HEK293 (cell line): ENCODE measurements at regions not wholly inside any gene's neighbourhood (a gene's known extent, or its start where the extent isn't known, plus 50 kb on each side); places are given as distances from the start of the nearest gene placed in this dataset.

Source experiments
- CTCF ChIP-seq: fragments of 450-650 bp; formaldehyde crosslinking; IDR thresholded peaks from 2 replicates; pipeline ENCODE4 v1.5.1; 2016; ENCODE audit warnings: missing biosample characterization, missing genetic modification characterization
- REPIN1 ChIP-seq: fragments of 450-650 bp; formaldehyde crosslinking; IDR thresholded peaks from 2 replicates; pipeline ENCODE4 v1.5.1; 2017; ENCODE audit warnings: missing biosample characterization, missing genetic modification characterization, low read depth
- YY1 ChIP-seq: fragments of 450-650 bp; formaldehyde crosslinking; IDR thresholded peaks from 2 replicates; pipeline ENCODE4 v1.5.1; 2018; ENCODE audit warnings: missing biosample characterization, missing genetic modification characterization
- ZNF138 ChIP-seq: fragments of 450-650 bp; formaldehyde crosslinking; IDR thresholded peaks from 2 replicates; pipeline ENCODE4 v1.5.1; 2016; ENCODE audit warnings: missing biosample characterization, missing genetic modification characterization, borderline replicate concordance
- ZNF433 ChIP-seq: fragments of 450-650 bp; formaldehyde crosslinking; IDR thresholded peaks from 2 replicates; pipeline ENCODE4 v1.5.1; 2016; ENCODE audit warnings: missing biosample characterization, missing genetic modification characterization, low read depth
- ZNF561 ChIP-seq: fragments of 450-650 bp; IDR thresholded peaks from 2 replicates; pipeline ENCODE4 v1.5.1; 2018; ENCODE audit warnings: missing biosample characterization, missing genetic modification characterization, borderline replicate concordance
- ZNF639 ChIP-seq: fragments of 450-650 bp; formaldehyde crosslinking; IDR thresholded peaks from 2 replicates; pipeline ENCODE4 v1.5.1; 2016; ENCODE audit warnings: missing biosample characterization, missing genetic modification characterization
- ZNF654 ChIP-seq: fragments of 450-650 bp; formaldehyde crosslinking; IDR thresholded peaks from 2 replicates; pipeline ENCODE4 v1.5.1; 2016; ENCODE audit warnings: low read depth, missing biosample characterization, missing genetic modification characterization
- ZNF701 ChIP-seq: fragments of 450-650 bp; formaldehyde crosslinking; IDR thresholded peaks from 2 replicates; pipeline ENCODE4 v1.5.1; 2016; ENCODE audit warnings: missing biosample characterization, missing genetic modification characterization
- ZNF76 ChIP-seq: fragments of 450-650 bp; formaldehyde crosslinking; IDR thresholded peaks from 2 replicates; pipeline ENCODE4; 2016; ENCODE audit warnings: low read depth, missing biosample characterization, missing genetic modification characterization, borderline replicate concordance
- ZNF777 ChIP-seq: fragments of 450-650 bp; formaldehyde crosslinking; IDR thresholded peaks from 2 replicates; pipeline ENCODE4 v1.5.1; 2017; ENCODE audit warnings: missing biosample characterization, missing genetic modification characterization, borderline replicate concordance
- TF ChIP-seq, protein P1 (sequence below): fragments of 450-650 bp; formaldehyde crosslinking; IDR thresholded peaks from 2 replicates; pipeline ENCODE4 v1.5.1; 2016; ENCODE audit warnings: missing biosample characterization, missing genetic modification characterization

DNA sequence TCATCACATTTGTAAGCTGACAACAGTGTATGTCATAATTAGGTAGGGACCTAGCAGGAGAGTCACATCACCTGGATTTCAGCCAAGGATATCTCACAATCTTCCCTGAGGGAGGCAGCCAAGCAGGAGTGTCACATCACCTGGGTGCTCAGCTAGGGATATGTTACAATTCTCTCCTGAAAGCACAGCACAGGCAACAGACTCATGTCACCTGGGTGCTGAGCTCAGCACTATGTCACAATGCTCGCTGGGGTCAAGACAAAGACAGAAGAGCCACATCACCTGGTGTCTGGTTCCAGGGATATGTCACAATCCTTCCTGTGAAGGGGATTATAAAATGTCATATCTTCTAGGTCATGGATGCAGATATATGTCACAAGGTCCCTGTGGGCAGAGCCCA lies 123.7 kb downstream of the ZNF675 start:
- no peak for TF ChIP-seq REPIN1 (tag by site-specific recombination)
- no peak for TF ChIP-seq CTCF (tag by site-specific recombination)
- no peak for TF ChIP-seq YY1 (tag by site-specific recombination)
- no peak for TF ChIP-seq ZNF654 (tag by site-specific recombination)
- no peak for TF ChIP-seq ZNF76 (tag by site-specific recombination)
- no peak for TF ChIP-seq ZNF561 (tag by site-specific recombination)
- no peak for TF ChIP-seq ZNF639 (tag by site-specific recombination)
- TF ChIP-seq ZNF701 (tag by site-specific recombination) = no peak
- no peak for TF ChIP-seq ZNF777 (tag by site-specific recombination)
- TF ChIP-seq, protein P1, sequence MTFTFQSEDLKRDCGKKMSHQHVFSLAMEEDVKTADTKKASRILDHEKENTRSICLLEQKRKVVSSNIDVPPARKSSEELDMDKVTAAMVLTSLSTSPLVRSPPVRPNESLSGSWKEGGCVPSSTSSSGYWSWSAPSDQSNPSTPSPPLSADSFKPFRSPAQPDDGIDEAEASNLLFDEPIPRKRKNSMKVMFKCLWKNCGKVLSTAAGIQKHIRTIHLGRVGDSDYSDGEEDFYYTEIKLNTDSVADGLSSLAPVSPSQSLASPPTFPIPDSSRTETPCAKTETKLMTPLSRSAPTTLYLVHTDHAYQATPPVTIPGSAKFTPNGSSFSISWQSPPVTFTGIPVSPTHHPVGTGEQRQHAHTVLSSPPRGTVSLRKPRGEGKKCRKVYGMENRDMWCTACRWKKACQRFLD (tag by site-specific recombination) = no peak
- TF ChIP-seq ZNF138 (tag by site-specific recombination) = no peak
- TF ChIP-seq ZNF433 (tag by site-specific recombination) = no peak
